ENCODE measurements at regions not wholly inside any gene's neighbourhood (a gene's known extent, or its start where the extent isn't known, plus 50 kb on each side); places are given as distances from the start of the nearest gene placed in this dataset.

DNA sequence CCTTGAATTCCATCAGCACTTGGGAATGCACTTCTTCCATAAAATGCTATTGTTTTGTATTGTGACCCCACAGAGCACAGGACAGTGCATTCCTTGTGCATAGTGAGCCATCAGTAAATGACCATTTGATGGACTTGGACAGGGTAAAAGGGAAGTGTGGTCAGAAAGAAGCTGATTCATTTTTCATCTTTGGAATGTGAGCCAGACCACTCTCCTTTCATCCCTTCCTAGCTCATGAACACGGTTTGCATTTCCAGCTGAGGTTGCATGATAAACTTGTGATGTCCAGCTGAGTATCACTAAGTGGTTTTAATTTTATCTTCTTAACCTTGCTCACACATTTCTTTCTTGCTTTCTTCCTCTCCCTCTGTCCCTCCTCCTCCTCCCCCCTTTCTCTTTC, 101.3 kb downstream of the NUDT12 start:
- DNase-seq = no peak

DNA sequence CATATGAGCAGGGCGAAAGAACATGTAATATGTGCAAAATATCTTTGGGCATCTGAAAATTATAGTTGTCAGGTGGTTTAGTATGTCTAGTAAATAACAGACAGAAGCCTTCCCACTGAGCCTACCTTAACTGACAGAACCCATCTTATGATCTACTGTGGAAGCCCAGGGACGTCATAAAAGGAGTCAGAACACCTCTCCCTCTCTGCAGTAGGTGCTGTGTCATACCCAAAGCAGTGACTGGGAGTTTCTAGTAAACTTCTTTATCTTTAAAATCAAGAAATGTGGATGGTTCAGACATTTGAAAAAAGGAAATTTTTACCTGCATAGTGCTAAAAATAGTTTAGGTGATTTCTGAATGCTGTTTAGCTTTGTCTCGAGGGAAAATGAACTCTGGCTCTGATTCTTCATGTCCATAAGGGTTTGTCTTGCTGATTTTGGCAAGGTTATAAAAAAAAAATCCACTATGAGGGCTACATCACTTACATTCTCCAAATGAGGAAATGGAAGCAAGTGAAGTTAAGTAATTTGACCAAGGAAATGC, 104.0 kb downstream of the NUDT12 start:
- DNase-seq = no peak

DNA sequence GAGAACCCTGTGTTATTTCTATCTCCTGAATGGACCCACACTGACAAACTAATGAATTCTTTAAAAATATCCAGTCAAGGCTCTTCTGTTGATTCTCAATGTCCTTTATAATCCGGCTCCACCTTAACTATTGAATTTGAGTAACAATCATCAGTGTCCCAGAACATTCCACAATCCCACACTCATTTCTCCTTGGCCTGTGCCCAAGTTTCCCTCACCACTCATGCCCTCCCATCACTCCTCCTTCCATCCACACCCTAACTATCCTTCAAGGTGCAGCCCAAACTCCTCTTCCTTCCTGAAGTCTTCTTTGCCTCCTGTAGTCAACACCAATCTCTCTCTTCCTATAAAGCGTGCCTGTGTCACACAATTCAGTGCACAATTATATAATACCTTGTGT, 106.1 kb downstream of the NUDT12 start:
- DNase-seq = no peak

DNA sequence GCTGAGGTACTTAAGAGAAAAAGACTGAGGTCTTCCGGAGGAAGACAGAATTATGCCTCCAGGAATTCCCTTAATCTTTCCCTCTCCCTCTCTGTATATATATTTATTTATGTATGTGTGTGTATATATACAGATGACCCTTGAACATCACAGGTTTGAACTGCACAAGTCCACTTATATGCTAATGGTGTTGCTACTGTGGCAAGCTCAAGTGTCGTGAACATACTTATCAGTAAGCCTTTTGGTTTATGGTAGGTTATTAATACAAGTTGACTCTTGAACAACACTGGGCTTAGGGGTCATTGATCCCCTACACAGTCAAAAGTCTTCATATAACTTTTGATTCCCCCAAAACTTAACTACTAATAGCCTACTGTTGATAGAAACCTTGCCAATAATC, 106.8 kb downstream of the NUDT12 start:
- no peak for DNase-seq

DNA sequence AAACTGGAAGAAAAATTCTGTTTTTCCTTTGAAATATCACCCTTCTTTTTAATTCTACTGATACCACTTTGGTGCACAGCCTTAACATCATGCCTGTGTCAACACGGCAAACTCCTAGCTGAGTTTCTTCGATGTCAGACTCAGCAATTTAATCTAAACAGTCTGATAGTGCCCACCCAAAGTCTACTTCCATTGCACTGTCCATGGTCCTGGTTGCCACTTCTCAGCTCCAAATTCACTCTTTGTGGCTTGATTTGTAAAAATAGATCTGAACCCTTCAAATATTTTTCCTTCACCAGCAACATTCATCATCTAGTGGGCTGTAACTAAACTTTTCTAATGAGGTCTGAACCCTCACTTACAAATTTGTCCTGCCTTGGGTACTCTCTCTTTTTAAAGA, 107.8 kb downstream of the NUDT12 start:
- no peak for DNase-seq

DNA sequence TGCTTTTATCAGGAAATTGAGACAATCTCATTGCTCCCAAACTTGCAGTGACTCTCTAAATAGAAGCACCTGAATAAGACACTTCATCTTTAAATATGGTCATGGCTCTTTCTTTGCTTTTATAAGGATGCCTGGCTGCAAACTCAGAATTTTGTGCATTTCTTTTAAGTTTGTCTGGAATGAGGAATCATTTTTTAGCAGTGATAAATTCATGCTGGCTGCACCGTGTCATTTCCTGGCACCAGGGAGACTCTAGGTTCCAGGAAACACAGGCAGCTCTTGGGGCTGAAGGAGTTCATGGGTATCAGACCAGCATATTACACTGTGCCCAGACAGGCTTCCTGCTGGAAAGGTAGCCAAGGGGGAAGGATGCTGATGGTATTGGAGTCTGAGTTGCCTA, 109.9 kb downstream of the NUDT12 start:
- no peak for DNase-seq

DNA sequence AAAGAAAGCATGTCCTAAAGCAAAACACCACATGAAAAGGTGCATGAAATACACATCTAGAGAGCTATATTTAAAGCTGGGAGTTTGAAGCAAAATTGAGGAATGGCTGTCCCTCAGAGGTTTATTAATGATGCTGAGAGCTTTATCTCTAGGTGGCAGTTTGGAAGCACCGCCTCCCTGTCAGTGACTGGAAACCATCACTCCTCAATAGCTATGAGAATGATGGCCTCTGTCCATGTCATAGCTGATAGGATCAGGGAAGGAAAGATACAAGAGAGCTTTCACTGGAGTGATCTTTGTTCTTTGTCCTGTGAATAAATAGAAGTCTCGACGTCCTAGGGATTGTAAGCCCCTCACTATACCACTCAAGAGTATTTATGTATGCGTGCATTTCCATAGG, 110.5 kb downstream of the NUDT12 start:
- DNase-seq = no peak

DNA sequence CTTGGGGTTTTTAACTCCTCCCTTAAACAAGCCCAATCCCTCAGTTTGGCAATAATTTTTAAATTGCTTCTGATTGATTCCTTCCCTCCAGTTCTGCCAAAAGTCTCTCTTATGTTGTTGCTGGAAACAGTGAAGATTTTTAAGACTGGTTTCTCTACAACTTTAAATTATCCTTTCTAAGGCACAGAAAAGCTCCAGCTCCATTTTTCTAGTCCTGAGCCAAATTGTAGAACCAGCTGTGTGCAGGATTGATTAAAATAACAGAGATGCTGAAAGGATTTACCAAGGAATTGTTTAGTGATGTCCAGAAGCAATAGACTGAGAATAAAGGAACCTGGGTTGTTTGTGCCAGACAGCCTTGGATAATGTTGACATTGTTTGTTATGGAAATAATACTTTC, 111.3 kb downstream of the NUDT12 start:
- DNase-seq = peak; percentile 27

DNA sequence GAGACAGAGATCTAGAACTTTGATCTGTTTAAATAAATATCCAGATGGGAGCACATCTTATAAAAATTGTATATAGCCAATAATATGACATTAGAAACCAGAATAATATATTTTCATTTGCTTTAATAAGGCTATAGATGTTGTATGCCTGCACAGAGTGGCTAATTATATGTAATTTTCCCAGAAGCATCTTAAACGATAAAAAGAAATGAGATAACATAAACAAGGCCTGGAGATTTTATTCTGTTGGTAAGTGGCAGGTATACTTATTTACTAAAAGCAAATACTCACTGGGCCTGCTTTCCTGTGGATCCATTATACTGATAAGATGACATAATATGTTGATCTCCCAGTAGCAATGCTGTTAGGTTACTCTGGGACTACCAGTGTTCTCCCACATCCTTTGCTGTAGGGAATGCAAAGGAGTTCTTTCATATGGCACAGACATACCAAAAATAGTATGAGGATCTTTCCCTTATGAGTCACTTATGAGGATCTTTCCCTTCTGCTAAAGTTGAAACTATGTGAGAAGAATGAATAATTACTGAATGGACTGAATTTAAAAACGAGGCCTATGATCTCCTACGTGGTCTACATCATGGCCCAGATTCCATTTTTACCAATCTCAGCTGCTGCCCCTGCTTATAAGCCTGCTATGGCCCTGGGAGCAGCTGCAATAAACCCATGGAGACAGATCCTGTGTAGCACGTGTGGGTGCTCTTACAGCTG, 112.1 kb downstream of the NUDT12 start:
- peak; percentile 35 for DNase-seq

DNA sequence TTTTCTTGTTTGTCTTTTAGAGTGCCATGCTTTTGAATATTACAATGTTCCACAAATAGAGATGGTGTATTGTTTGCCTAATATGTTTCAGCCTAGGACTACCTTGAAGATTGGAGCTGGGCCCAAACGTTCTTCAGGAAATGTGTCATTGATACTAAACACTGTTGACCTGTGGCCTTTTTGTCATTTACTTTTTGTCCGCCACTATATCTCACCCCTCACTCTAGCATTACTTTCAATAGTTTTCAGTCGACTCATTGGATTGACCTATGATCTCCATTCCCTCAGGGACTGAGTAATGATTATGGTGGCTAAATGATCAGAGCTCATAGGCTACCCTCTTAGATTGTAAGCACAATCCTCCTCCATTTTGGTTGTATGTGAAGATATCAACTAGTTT, 115.8 kb downstream of the NUDT12 start:
- DNase-seq = no peak

DNA sequence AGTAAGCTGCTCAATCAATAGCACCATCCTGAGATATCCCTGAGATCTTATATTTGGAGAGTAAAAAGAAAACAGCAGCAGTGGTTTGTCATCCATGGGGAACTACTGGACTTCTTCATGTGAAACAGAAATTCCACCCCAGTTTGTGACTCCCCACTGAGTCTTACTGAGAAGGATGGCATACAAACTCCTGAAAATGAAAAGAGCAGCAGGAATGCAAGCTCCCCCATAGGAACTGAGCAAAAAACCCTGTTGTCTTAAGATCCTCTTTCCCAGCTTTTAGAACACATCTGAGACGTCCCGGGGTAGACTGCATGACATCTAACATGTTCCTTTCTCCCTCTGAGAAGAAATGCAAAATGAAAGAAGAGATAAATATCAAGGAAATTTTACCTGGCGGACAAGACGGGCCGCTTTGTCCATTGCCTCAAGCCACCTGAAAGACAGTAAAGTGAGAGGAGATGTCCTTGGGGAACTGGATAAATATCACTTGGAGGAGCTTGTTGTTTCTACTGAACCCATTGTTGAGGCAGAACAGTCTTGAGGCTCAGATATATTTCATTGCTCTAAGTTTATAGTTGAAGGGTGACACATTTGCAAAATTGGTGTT, 117.1 kb downstream of the NUDT12 start:
- no peak for DNase-seq

DNA sequence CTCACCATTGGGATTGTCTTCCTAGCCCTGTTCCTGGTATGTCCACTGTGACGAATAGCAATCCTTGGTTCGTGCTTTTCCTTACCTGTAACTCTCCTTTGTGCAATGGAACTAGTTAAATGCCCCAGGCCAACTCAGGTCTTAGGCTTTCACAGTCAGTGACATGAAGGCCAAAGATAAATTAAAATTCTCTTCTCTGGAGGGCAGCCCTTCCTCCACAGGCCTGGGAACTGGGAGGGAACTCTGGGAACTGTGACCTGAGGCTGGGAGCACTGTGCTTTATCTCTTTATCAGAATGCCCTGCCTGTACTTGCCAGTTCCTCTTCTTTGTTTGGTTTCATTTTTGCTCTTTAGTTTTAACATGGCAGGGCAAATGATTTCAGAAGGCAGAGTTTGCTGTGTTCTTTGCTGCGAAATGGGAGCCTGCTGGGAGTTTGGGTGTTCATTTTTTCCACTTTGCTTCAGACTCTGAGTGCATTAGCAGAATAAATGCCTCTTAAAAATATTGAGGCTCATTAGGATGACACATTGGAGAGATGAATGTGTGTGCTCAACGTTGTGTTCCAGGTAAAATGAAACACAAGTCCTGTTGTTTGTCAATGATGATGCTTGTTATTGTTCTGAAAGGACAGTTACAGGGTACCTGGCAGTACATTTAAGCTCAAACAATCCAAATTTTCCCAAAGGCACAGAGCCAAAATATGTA, 118.1 kb downstream of the NUDT12 start:
- no peak for DNase-seq

DNA sequence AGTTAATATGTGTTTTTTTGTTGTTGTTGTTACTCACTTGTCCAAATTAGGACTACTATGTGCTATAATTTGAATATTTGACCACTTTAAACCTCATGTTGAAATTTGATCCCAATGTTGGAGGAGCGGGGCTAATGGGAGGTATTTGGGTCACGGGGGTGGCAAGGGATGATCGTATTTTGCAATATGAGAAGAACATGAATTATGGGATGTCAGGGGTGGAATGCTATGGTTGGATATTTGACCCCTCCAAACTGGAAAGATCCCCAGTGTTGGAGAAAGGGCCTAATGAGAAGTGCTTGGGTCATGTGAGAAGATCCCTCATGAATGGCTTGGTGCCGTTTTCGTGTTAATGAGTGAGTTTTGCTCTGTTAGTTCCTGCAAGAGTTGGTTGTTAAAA, 119.8 kb downstream of the NUDT12 start:
- DNase-seq = no peak

DNA sequence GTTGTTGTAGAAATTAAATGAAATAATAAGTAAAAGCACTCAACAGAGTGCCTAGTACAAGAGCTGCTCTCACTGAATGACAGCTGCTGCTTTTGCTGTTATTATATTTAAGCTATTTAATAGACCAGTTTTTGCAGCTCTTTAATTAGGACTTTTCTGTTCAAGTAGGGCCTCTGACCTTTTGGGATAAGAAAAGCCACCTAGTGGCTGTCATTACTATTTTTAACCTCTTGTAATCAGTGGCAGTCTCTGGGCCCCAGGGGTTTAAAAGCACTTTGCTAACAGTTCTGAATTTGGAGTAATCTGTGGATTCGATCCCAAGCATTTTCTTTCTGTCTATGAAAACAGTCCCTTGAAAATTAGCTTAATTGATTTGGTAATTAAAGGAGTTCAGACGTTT, 121.1 kb downstream of the NUDT12 start:
- no peak for DNase-seq

DNA sequence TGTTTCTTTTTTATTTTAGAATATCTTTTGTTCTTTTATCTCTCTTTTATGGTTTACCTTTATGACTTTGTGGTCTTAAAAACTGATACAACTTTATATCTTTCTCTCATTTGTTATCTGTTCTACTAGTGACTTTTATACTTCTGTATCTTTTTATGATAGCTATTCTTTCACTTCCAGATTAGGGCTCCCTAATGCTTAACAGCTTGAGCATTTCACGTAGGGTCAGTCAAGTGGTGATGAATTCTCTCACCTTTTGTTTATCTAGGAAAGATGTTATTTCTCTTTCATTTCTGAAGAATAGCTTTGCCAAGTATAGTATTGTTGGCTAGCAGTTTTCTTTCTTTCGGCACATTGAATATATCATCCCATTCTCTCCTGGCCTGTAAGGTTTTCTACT, 123.6 kb downstream of the NUDT12 start:
- no peak for DNase-seq

DNA sequence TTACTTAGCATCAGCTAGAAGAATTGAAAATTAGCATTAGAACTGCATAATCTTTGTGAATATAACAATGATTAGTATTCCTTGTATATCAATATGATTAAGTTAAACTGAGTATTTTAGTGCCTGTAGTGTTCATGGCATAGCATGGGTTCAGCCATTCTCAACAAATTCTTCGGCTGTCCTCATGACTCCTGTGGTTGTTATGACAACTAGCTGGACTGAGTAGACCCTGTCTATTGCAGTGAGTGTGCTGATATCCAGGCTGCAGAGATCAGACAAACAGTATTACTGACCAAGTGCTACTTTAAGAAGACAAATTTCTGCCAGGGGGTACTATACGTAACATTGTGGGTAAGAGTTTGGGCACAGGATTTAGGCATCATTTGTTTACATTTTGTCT, 125.9 kb downstream of the NUDT12 start:
- DNase-seq = no peak

DNA sequence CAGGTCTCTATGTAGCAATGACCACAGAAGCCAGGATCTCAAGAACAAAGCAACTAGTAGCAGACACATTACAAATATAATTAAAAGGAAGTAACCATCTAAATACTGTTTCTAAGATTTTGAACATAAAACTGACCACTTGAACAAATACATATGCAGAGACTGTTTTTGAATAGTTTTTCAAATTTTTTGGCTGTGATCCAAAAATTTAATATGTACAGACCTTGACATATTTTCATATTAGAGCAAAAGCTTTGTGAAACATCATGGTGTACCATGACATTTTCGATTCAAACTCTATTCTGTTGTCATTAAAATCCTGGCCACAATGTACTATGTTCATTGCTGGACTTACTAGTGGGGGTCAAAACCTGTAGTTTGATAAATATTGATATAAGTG, 126.5 kb downstream of the NUDT12 start:
- DNase-seq = no peak

DNA sequence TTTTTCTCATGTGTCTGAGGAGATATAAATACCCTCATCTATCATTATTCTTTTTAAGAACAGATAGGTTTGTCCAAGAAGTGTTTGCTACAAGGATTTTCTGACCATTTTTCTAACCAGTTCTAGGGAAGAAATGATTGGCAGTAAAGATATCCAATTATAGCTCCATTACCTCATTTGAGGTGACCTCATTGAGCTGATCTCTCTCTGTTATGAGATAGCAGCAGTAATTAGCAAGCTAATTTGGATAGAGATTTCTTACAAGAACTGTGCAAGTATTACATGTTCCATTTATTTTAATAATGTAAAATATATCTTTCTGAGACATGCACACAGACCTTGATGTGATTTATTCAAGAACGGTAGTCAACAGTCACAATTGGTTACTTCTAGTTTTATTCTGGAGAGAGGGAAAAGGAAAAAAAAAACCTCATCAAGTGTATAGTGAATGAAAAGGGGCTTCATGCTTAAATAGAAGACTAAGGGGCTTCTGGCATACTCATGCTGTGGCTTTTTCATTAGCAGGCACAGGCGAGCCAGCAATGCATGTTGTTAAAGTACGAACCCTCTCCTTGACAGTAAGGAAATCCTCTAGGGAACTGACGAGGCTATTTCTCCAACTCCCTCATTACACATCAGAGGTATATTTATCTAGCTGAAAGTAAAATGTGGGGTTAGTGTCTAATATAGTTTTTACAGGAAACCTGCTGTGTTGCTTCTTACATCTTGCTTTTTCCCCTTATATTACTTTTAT, 127.3 kb downstream of the NUDT12 start:
- DNase-seq = no peak

DNA sequence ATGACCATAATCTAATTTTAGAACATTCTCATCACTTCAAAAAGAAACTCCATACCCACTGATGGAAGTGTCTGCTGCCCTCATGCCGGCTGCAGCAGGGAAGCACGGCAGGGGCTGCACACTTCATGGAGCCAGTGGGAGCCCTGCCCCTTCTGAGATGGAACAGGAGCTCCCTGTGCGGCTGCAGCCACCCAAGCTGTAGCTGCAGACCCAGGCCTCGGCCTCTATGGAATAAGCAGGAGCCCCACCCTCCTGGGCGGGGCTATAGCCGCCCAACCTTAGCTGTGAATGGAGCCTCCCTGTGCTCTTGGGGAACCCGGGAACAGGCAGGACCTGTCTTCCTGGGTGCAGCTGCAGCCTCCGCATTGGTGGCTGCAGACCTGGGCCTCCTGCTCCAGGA, 128.5 kb downstream of the NUDT12 start:
- no peak for DNase-seq

DNA sequence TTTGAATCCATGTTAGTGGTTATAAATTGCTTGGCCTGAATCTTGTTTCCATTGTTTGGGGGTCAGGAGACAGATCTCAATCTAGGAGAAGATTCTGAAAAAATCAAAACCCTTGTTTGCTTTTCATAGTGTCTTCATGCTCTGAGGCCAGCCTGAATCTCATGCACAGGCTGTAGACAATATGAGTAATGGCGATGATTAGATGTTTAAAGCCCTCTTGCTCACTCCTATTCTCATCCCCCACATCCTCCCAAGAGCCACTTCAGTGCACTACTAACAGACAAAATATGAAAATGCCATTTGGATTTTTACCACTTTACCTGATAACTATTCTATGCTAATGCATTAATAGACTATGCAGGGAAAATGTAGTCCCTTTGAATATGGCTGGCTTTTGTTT, 129.4 kb downstream of the NUDT12 start:
- DNase-seq = no peak

DNA sequence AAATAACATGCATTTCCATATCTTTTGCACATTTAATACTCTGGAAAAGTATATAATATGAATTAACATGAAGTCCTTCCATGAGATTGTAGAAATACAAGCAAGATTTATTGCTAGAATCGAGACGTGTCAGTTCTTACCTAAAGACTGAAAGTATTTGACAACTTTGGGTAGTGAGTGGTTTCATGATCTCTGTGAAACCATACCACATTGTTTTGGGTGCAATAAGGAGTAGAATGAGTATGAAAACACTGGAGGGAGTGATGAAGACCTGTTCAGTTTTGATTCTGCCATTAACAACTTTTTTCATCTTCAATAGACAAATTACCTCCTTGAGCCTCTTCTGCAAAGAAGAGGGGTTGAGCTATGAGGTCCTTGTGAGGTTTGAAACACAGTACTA, 133.7 kb downstream of the NUDT12 start:
- no peak for DNase-seq

DNA sequence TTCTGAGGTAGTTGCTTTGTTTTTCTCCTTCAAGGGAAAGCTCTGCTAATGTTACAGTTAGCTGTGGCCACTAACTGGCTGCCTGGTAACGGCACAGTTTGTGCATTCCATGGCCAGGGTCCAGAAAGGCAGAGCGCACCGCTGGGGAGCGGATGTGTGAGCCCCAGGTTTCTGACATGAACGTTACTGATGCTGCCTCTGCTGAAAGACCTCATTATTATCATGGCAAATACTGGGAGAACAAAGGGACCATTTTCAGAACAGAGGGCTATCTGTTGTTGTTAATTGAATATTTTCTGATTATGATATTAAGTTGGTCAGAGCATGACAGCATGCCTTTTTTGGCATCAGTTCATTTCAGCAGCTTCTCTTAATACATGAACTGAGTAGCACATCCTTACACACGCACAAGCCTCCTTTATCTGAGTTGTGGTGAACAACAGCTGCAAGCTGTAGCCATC, 134.1 kb downstream of the NUDT12 start:
- DNase-seq = peak; percentile 84

DNA sequence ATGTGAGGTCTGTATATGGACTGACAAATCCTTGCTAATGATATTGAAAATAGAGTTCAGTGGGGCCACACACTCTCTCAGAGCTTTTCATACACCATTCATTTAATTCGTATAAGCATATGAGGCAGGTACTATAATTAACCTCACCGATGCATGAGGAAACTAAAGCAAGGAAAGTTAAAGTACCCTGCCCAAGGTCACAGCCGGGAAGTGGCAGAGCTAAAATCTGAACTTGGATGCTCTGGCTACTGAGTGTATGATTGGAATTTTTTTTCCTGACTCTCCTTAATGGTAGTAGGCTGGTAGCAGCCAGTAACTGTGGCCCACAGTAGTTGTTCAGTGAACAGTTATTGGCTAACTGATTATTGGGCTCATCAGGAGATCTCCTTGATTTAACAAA, 135.3 kb downstream of the NUDT12 start:
- DNase-seq = no peak
